Panc1 (cell line): ENCODE measurements at regions not wholly inside any gene's neighbourhood (a gene's known extent, or its start where the extent isn't known, plus 50 kb on each side); places are given as distances from the start of the nearest gene placed in this dataset.

Source experiments
- POLR2AphosphoS5 ChIP-seq: IDR thresholded peaks from 2 replicates; pipeline ENCODE4 v1.6.1; 2012; ENCODE audit warnings: mild to moderate bottlenecking, low read depth, low read length, moderate library complexity
- SIN3A ChIP-seq: IDR thresholded peaks from 2 replicates; pipeline ENCODE4 v1.6.1; 2012; ENCODE audit warnings: low read depth, mild to moderate bottlenecking, low read length, moderate library complexity, borderline replicate concordance; ENCODE audit not compliant: insufficient read depth
- TCF7L2 ChIP-seq: IDR thresholded peaks from 2 replicates; pipeline ENCODE4 v1.6.1; 2011; ENCODE audit warnings: mild to moderate bottlenecking, low read depth, low read length, inconsistent platforms
- TF ChIP-seq, protein P1 (sequence below): fragments of 450-650 bp; IDR thresholded peaks from 2 replicates; pipeline ENCODE4 v1.5.1; 2017; ENCODE audit warnings: mild to moderate bottlenecking
- TF ChIP-seq, protein P2 (sequence below), 2 experiments: IDR thresholded peaks; 2 replicates each; pipeline ENCODE4 v1.6.1; 2011 to 2012; ENCODE audit warnings: low read depth in 2 of 2, control low read depth in 1 of 2, low read length in 1 of 2, mild to moderate bottlenecking in 1 of 2, moderate library complexity in 1 of 2; ENCODE audit not compliant: insufficient read depth in 1 of 2

DNA sequence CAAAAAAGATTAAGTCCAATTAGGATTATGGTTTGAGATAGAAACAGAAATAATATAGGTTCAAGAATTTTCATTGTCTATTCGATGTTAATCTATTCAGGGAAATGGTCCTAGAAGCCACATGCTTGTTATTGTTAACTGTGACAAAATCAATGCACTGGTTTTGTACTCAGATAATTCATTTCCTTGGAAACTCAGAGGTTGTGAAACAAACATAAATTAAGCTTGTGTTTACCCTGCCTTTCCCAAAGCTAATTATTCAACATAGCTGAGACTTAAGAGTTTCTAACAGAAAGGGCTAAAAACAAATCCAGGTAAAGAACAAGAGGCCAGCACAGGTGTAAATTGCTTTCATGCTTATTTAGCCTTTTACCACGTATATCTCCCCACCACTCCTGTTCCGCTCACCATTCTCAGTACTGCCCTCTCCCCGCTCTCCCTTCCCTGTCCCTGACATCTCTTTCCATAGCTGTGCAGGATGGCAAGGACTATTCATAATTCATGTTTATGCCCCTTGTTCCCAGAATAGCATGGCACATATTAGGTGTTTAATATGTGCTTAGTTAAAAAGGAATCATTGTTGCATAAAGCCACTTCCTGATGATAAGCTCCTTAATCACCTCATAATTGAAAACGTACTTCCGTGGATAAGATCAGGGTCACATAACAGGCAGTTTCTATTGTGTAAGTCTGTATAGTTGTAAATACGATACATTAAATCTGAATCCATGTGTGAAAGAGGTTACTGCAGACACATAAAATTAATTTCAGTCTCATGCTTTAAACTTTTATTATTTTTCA lies 131.8 kb upstream of the USP15 start:
- TF ChIP-seq, protein P1, sequence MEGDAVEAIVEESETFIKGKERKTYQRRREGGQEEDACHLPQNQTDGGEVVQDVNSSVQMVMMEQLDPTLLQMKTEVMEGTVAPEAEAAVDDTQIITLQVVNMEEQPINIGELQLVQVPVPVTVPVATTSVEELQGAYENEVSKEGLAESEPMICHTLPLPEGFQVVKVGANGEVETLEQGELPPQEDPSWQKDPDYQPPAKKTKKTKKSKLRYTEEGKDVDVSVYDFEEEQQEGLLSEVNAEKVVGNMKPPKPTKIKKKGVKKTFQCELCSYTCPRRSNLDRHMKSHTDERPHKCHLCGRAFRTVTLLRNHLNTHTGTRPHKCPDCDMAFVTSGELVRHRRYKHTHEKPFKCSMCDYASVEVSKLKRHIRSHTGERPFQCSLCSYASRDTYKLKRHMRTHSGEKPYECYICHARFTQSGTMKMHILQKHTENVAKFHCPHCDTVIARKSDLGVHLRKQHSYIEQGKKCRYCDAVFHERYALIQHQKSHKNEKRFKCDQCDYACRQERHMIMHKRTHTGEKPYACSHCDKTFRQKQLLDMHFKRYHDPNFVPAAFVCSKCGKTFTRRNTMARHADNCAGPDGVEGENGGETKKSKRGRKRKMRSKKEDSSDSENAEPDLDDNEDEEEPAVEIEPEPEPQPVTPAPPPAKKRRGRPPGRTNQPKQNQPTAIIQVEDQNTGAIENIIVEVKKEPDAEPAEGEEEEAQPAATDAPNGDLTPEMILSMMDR: no peak
- TF ChIP-seq POLR2AphosphoS5 (no peak), TCF7L2 (no peak), SIN3A (no peak)
- TF ChIP-seq, protein P2, sequence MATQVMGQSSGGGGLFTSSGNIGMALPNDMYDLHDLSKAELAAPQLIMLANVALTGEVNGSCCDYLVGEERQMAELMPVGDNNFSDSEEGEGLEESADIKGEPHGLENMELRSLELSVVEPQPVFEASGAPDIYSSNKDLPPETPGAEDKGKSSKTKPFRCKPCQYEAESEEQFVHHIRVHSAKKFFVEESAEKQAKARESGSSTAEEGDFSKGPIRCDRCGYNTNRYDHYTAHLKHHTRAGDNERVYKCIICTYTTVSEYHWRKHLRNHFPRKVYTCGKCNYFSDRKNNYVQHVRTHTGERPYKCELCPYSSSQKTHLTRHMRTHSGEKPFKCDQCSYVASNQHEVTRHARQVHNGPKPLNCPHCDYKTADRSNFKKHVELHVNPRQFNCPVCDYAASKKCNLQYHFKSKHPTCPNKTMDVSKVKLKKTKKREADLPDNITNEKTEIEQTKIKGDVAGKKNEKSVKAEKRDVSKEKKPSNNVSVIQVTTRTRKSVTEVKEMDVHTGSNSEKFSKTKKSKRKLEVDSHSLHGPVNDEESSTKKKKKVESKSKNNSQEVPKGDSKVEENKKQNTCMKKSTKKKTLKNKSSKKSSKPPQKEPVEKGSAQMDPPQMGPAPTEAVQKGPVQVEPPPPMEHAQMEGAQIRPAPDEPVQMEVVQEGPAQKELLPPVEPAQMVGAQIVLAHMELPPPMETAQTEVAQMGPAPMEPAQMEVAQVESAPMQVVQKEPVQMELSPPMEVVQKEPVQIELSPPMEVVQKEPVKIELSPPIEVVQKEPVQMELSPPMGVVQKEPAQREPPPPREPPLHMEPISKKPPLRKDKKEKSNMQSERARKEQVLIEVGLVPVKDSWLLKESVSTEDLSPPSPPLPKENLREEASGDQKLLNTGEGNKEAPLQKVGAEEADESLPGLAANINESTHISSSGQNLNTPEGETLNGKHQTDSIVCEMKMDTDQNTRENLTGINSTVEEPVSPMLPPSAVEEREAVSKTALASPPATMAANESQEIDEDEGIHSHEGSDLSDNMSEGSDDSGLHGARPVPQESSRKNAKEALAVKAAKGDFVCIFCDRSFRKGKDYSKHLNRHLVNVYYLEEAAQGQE (IDR thresholded peaks at IDR 0.05; ENCODE audit: insufficient read depth in 1 of 2, low read depth in 2 of 2, low read length in 1 of 2): no peak
